GM12865 (cell line): ENCODE measurements at regions not wholly inside any gene's neighbourhood (a gene's known extent, or its start where the extent isn't known, plus 50 kb on each side); places are given as distances from the start of the nearest gene placed in this dataset.

ENCODE experiments used
- DNase-seq: peaks from one replicate; pipeline ENCODE4 v3.0.0; 2010; ENCODE audit warnings: low read depth
- H3K4me3 ChIP-seq: 2 replicates; pipeline ENCODE4 v1.5.1; 2011; ENCODE audit warnings: mild to moderate bottlenecking, low read depth, low read length, control low read depth
- CTCF ChIP-seq: IDR thresholded peaks from 2 replicates; pipeline ENCODE4 v1.5.1; 2011; ENCODE audit warnings: low read length, control low read depth, low read depth, inconsistent platforms; ENCODE audit not compliant: insufficient read depth; ENCODE audit errors: missing control alignments

- no peak for DNase-seq
- H3K4me3 ChIP-seq: no peak overlapping the region
These were observed 121.5 kb downstream of the CAPZA3 start for GRCh38 chr12:18859400-18859799.

GRCh38 chr12:18861287-18861858 is 123.5 kb downstream of the CAPZA3 start:
- peak; percentile 43 for DNase-seq
- H3K4me3 ChIP-seq: no peak overlapping the region
- TF ChIP-seq CTCF: peak; percentile 32

More at GRCh38 chr12:18859400-18859799, 121.5 kb downstream of the CAPZA3 start:
- TF ChIP-seq CTCF: no peak

- no peak for TF ChIP-seq CTCF
- no peak for DNase-seq
These were observed 126.0 kb downstream of the CAPZA3 start for GRCh38 chr12:18863769-18864500.

GRCh38 chr12:18864900-18865561 is 127.1 kb downstream of the CAPZA3 start:
- peak; percentile 23 for DNase-seq
- TF ChIP-seq CTCF: no peak
- H3K4me3 ChIP-seq: no peak overlapping the region

More at GRCh38 chr12:18863769-18864500, 126.0 kb downstream of the CAPZA3 start:
- H3K4me3 ChIP-seq: no peak overlapping the region

GRCh38 chr12:18868717-18869116 is 130.8 kb downstream of the CAPZA3 start:
- no peak for TF ChIP-seq CTCF
- H3K4me3 ChIP-seq: no peak overlapping the region
- DNase-seq: no peak

- TF ChIP-seq CTCF: no peak
- no peak for DNase-seq
- H3K4me3 ChIP-seq: no peak overlapping the region
These were observed 134.9 kb downstream of the CAPZA3 start for GRCh38 chr12:18872770-18873169.
